NCI-H1436 treated with DMSO at 0.1 percent for 48 hours (cell line): ENCODE measurements at regions not wholly inside any gene's neighbourhood (a gene's known extent, or its start where the extent isn't known, plus 50 kb on each side); places are given as distances from the start of the nearest gene placed in this dataset.
"Not testable (repeated sequence)": the region's sequence is repeated elsewhere in the genome, so short reads cannot be mapped to it uniquely, and the experiment has no call there.

Source experiments
- DNase-seq: peaks from one replicate; lab custom pipeline; 2025; lab: John Stamatoyannopoulos, UW

- no peak for DNase-seq
These were observed 129.3 kb downstream of the LNPK start for GRCh38 chr2:175872721-175873120.

- DNase-seq: no peak
These were observed 130.1 kb downstream of the LNPK start for GRCh38 chr2:175872005-175872348.

- DNase-seq: no peak
These were observed 130.6 kb downstream of the LNPK start for GRCh38 chr2:175871331-175872004.

GRCh38 chr2:175865716-175866115 lies 136.4 kb downstream of the LNPK start:
- no peak for DNase-seq

- no peak for DNase-seq
These were observed 137.8 kb downstream of the LNPK start for GRCh38 chr2:175864137-175864850.

- no peak for DNase-seq
These were observed 140.1 kb downstream of the LNPK start for GRCh38 chr2:175861958-175862357.

GRCh38 chr2:175855794-175856453 lies 146.1 kb downstream of the LNPK start:
- no peak for DNase-seq

GRCh38 chr2:175855236-175855635 lies 146.8 kb downstream of the LNPK start:
- no peak for DNase-seq

- no peak for DNase-seq
These were observed 147.4 kb downstream of the LNPK start for GRCh38 chr2:175854665-175855064.

GRCh38 chr2:175854129-175854528 lies 147.9 kb downstream of the LNPK start:
- DNase-seq: peak; percentile 83

GRCh38 chr2:175853616-175853890 lies 148.5 kb downstream of the LNPK start:
- DNase-seq: no peak

GRCh38 chr2:175852879-175853615 lies 149.0 kb downstream of the LNPK start:
- no peak for DNase-seq

GRCh38 chr2:175847128-175847527 lies 154.9 kb downstream of the LNPK start:
- no peak for DNase-seq

- DNase-seq: no peak
These were observed 157.9 kb downstream of the LNPK start for GRCh38 chr2:175844169-175844568.

- DNase-seq: no peak
These were observed 158.4 kb downstream of the LNPK start for GRCh38 chr2:175843625-175844024.

GRCh38 chr2:175842996-175843395 lies 159.1 kb downstream of the LNPK start:
- DNase-seq: no peak

- DNase-seq: not testable (repeated sequence)
These were observed 161.3 kb downstream of the LNPK start for GRCh38 chr2:175840765-175841164.

GRCh38 chr2:175840256-175840655 lies 161.8 kb downstream of the LNPK start:
- no peak for DNase-seq

GRCh38 chr2:175838979-175839378 lies 163.1 kb downstream of the LNPK start:
- no peak for DNase-seq

- no peak for DNase-seq
These were observed 165.0 kb downstream of the LNPK start for GRCh38 chr2:175837046-175837445.

- no peak for DNase-seq
These were observed 165.7 kb downstream of the LNPK start for GRCh38 chr2:175836361-175836760.

- no peak for DNase-seq
These were observed 167.6 kb downstream of the LNPK start for GRCh38 chr2:175834477-175834876.

GRCh38 chr2:175832866-175833265 lies 169.2 kb downstream of the LNPK start:
- DNase-seq: no peak
